Mucosa of rectum (tissue), 2 donors: ENCODE measurements at regions not wholly inside any gene's neighbourhood (a gene's known extent, or its start where the extent isn't known, plus 50 kb on each side); places are given as distances from the start of the nearest gene placed in this dataset.
A peak's percentile ranks its signal among the peaks of the same experiment; 100 is the strongest.

Experiments
- H3K27ac ChIP-seq, 2 donors: one replicate each; pipeline ENCODE4 v1.7.0; 2013; ENCODE audit warnings: inconsistent platforms in 2 of 2, low read depth in 2 of 2, low read length in 2 of 2
- H3K27me3 ChIP-seq, 2 donors: one replicate each; pipeline ENCODE4 v1.7.0; 2013; ENCODE audit warnings: low read length in 2 of 2; ENCODE audit not compliant: control insufficient read depth in 2 of 2, insufficient read depth in 2 of 2
- H3K36me3 ChIP-seq, 2 donors: one replicate each; pipeline ENCODE4 v1.7.0; 2013; ENCODE audit warnings: low read length in 2 of 2; ENCODE audit not compliant: control insufficient read depth in 2 of 2, insufficient read depth in 2 of 2
- H3K4me1 ChIP-seq, 2 donors: one replicate each; pipeline ENCODE4 v1.7.0; 2013; ENCODE audit warnings: low read length in 2 of 2, mild to moderate bottlenecking in 1 of 2; ENCODE audit not compliant: control insufficient read depth in 2 of 2, insufficient read depth in 2 of 2
- H3K4me3 ChIP-seq, 2 donors: one replicate each; pipeline ENCODE4 v1.7.0; 2013; ENCODE audit warnings: low read length in 2 of 2
- H3K9ac ChIP-seq, 2 donors: one replicate each; pipeline ENCODE4 v1.7.0; 2013; ENCODE audit warnings: low read length in 2 of 2, low read depth in 1 of 2, mild to moderate bottlenecking in 1 of 2
- H3K9me3 ChIP-seq, 2 donors: one replicate each; pipeline ENCODE4 v1.7.0; 2013; ENCODE audit warnings: low read length in 2 of 2; ENCODE audit not compliant: control insufficient read depth in 2 of 2
- donor health status: healthy.
- donor health status: Normal muscosa, but diverticular disease.

DNA sequence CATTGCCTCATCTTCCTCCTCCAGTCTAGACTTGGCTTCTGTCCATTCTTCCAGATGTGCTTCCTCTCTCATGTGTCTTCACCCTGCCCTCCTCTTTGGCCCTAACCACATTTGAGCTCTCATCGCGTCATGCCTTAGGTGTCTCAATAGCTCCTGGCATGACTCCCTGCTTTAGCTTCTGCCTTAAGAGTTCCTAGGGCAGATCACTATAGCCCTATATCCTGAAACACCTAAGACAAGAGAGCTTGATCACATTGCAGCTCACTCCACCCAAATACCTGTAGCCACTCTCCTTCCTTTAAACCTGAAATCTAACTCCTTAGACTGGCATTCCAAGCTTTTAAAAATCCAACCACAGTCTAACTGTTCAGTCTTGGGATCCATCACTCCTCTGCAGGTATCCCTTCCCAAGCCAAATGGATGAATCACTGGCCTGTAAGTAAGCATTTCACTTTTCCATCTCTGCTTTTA is 69.0 kb upstream of the STXBP5 start:
- Histone ChIP-seq H3K27me3 (no peaks in the 10 kb centered on the region), H3K36me3 (no peaks in the 10 kb centered on the region), H3K4me3 (no peak overlapping the region), H3K27ac (no peak overlapping the region), H3K4me1 (no peaks in the 10 kb centered on the region), H3K9me3 (no peaks in the 10 kb centered on the region), H3K9ac (no peak overlapping the region)

GRCh38 chr6:147136057-147136456 is 68.2 kb upstream of the STXBP5 start:
- Histone ChIP-seq H3K27me3 (no peaks in the 10 kb centered on the region), H3K9ac (no peak overlapping the region), H3K27ac (no peak overlapping the region), H3K9me3 (no peaks in the 10 kb centered on the region), H3K36me3 (no peaks in the 10 kb centered on the region), H3K4me3 (no peak overlapping the region), H3K4me1 (no peaks in the 10 kb centered on the region)

DNA sequence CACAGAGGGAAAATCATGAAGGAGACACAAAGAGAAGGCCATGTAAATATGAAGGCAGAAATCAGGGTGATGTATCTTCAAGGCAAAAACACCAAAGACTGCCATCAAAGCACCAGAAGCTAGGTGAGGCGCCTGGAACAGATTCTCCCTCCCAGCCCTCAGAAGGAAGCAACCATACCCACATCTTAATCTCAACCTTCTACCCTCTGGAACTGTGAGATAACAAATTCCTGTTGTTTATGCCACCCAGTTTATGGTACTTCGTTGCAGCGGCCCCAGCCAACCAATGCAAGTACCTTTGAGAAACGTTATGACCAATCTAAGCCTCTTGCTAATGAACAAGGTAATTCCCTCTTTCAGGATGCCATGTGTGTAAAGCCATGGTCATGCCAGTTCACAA is 66.2 kb upstream of the STXBP5 start:
- H3K9ac ChIP-seq = no peak overlapping the region
- H3K9me3 ChIP-seq = no peaks in the 10 kb centered on the region
- no peaks in the 10 kb centered on the region for H3K4me1 ChIP-seq
- no peaks in the 10 kb centered on the region for H3K27me3 ChIP-seq
- no peak overlapping the region for H3K27ac ChIP-seq
- H3K4me3 ChIP-seq = no peak overlapping the region
- no peaks in the 10 kb centered on the region for H3K36me3 ChIP-seq

- Histone ChIP-seq H3K9ac (no peak overlapping the region), H3K4me1 (no peaks in the 10 kb centered on the region), H3K9me3 (no peaks in the 10 kb centered on the region), H3K27ac (no peak overlapping the region), H3K4me3 (no peak overlapping the region), H3K27me3 (no peaks in the 10 kb centered on the region), H3K36me3 (no peaks in the 10 kb centered on the region)
Measured at GRCh38 chr6:147138835-147139234, 65.4 kb upstream of the STXBP5 start.

DNA sequence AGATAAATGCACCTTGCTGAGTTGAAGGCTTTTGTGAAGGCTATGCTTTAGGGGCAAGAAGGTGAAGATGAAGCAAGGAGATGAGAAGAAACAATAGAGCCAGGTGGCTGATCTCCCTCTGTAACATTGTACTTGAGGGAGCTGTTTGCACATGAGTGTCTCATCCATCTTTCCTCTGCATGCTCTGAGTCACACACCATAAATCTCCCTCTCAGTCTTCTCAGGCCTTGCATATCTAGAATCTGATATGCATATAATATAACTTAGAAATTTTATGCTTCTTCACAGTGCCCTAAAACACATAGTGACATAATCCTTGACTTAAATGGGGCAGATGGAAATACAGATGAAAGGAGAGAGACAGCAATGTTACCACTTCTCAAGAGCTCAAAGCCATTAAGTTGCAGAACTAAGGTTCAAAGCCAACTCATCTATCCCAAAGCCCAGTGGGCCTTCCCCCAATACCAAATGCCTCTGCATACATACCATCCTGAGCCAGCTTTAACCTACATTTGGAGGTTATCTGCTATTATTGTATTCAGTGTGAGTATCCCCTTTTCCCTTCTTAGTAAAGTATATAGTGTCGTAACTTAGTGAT is 62.4 kb upstream of the STXBP5 start:
- H3K4me3 ChIP-seq = no peak overlapping the region
- H3K27ac ChIP-seq = no peak overlapping the region
- H3K9ac ChIP-seq = no peak overlapping the region
- H3K9me3 ChIP-seq = no peaks in the 10 kb centered on the region
- no peaks in the 10 kb centered on the region for H3K4me1 ChIP-seq
- H3K27me3 ChIP-seq = no peaks in the 10 kb centered on the region
- no peaks in the 10 kb centered on the region for H3K36me3 ChIP-seq

GRCh38 chr6:147142684-147143245 is 61.5 kb upstream of the STXBP5 start:
- Histone ChIP-seq H3K9me3 (no peaks in the 10 kb centered on the region), H3K27me3 (no peaks in the 10 kb centered on the region), H3K4me3 (no peak overlapping the region), H3K27ac (no peak overlapping the region), H3K9ac (no peak overlapping the region), H3K4me1 (no peaks in the 10 kb centered on the region), H3K36me3 (no peaks in the 10 kb centered on the region)

DNA sequence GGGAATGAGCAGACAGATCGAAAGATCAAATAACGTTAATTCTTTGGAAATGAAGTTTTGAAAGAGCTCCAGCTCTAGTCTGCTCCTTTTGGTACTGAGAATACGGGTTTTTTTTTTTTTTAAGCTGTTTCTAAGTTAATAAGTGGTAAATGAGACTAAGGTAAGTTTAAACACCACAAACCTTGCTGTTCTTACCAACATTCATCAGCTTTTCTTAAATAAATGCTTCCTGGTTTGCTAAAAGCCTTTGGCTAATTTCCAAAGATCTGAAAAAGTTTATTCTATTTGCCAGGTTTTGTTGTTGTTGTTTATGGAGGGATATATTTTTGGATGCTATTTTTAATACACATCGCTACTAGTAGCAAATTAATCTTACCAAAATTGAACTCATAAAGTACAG is 55.1 kb upstream of the STXBP5 start:
- Histone ChIP-seq H3K4me3 (no peak overlapping the region), H3K27ac (no peak overlapping the region), H3K36me3 (no peaks in the 10 kb centered on the region), H3K27me3 (no peaks in the 10 kb centered on the region), H3K9ac (no peak overlapping the region), H3K9me3 (no peaks in the 10 kb centered on the region), H3K4me1 (peaks cover 0 to 22% of the 10 kb centered on the region in 2 donors)

GRCh38 chr6:147149826-147150225 is 54.4 kb upstream of the STXBP5 start:
- Histone ChIP-seq H3K27me3 (no peaks in the 10 kb centered on the region), H3K4me1 (peaks cover 0 to 26% of the 10 kb centered on the region in 2 donors), H3K36me3 (no peaks in the 10 kb centered on the region), H3K9me3 (no peaks in the 10 kb centered on the region), H3K4me3 (no peak overlapping the region), H3K27ac (peak overlapping the region in 1 of 2 donors; percentile 33), H3K9ac (no peak overlapping the region)

DNA sequence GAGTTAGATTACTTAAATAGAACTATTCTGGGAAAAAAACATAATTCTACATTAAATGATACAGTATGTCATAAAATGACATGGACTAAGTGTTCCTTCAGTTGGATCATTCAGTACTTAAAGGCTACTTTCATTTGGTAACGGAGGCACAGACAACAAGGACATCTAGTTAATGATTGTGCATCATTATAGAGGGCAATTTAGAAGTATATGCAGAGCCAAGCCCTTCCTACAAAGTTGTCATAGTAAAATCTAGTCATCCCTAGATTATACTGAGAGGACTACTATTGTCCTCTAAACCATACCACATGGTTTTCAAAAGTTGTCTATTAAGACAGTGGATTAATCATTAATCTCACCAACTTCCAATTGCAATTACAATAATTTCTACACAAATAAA is 53.9 kb upstream of the STXBP5 start:
- no peaks in the 10 kb centered on the region for H3K27me3 ChIP-seq
- H3K4me1 ChIP-seq = peaks cover 0 to 26% of the 10 kb centered on the region in 2 donors
- no peaks in the 10 kb centered on the region for H3K36me3 ChIP-seq
- peak overlapping the region in 1 of 2 donors; percentile 46 for H3K27ac ChIP-seq
- H3K9me3 ChIP-seq = no peaks in the 10 kb centered on the region
- H3K9ac ChIP-seq = no peak overlapping the region
- H3K4me3 ChIP-seq = no peak overlapping the region
